Suppressor macrophage (primary cell): ENCODE measurements at regions not wholly inside any gene's neighbourhood (a gene's known extent, or its start where the extent isn't known, plus 50 kb on each side); places are given as distances from the start of the nearest gene placed in this dataset.

ENCODE experiments used
- DNase-seq, 4 experiments: peaks; one replicate each; pipeline ENCODE4 v3.0.0-alpha.2; 2020 to 2022

GRCh38 chr2:104784264-104784663 is 69.7 kb upstream of the POU3F3 start:
- DNase-seq = no peak

- no peak for DNase-seq
These were observed 67.7 kb upstream of the POU3F3 start for GRCh38 chr2:104786204-104786603.

GRCh38 chr2:104786821-104787220 is 67.1 kb upstream of the POU3F3 start:
- DNase-seq = peak; percentile 47 to 80 (median 60)

GRCh38 chr2:104787298-104788065 is 66.4 kb upstream of the POU3F3 start:
- no peak for DNase-seq

- DNase-seq = no peak
These were observed 65.0 kb upstream of the POU3F3 start for GRCh38 chr2:104788742-104789455.

GRCh38 chr2:104790100-104790811 is 63.7 kb upstream of the POU3F3 start:
- no peak for DNase-seq

GRCh38 chr2:104790901-104791495 is 62.9 kb upstream of the POU3F3 start:
- no peak for DNase-seq

GRCh38 chr2:104793966-104794365 is 59.9 kb upstream of the POU3F3 start:
- DNase-seq = peak in 3 of 4 experiments; percentile 15 to 66 (median 56)

GRCh38 chr2:104794441-104794840 is 59.5 kb upstream of the POU3F3 start:
- no peak for DNase-seq
